Heart left ventricle (tissue), 16 donors: ENCODE measurements at regions not wholly inside any gene's neighbourhood (a gene's known extent, or its start where the extent isn't known, plus 50 kb on each side); places are given as distances from the start of the nearest gene placed in this dataset.

Source experiments
- ATAC-seq, 4 donors: fragments of 200-7000 bp; cut with Tn5 transposase; one replicate each; pipeline ENCODE4 v1.9.1; 2020 to 2022; ENCODE audit warnings: moderate library complexity in 4 of 4, mild to moderate bottlenecking in 3 of 4, moderate number of reproducible peaks in 1 of 4
- DNase-seq, 5 donors: peaks; one replicate each; pipeline ENCODE4 v3.0.0-alpha.2; 2020
- H3K27ac ChIP-seq, 12 donors: fragments of 200-600 bp; sonication (generic) in 4 of 12; one replicate each; pipeline versions ENCODE4 v1.5.0 to v1.8.0; 2016 to 2022; ENCODE audit warnings: mild to moderate bottlenecking in 2 of 12
- H3K27me3 ChIP-seq, 9 donors: fragments of 200-600 bp; sonication (generic) in 2 of 9; one replicate each; pipeline versions ENCODE4 v1.5.1 to v1.8.0; 2016 to 2022; ENCODE audit warnings: mild to moderate bottlenecking in 3 of 9
- H3K36me3 ChIP-seq, 9 donors: fragments of 200-600 bp; sonication (generic) in 2 of 9; one replicate each; pipeline versions ENCODE4 v1.5.0 to v1.8.0; 2018 to 2022; ENCODE audit warnings: mild to moderate bottlenecking in 2 of 9
- H3K4me1 ChIP-seq, 12 donors: fragments of 200-600 bp; sonication (generic) in 4 of 12; one replicate each; pipeline versions ENCODE4 v1.5.0 to v1.8.0; 2016 to 2022; ENCODE audit warnings: mild to moderate bottlenecking in 3 of 12
- H3K4me3 ChIP-seq, 12 donors: fragments of 200-600 bp; sonication (generic) in 4 of 12; one replicate each; pipeline versions ENCODE4 v1.5.0 to v1.8.0; 2017 to 2022; ENCODE audit warnings: mild to moderate bottlenecking in 9 of 12, moderate library complexity in 4 of 12
- H3K9me3 ChIP-seq, 12 donors: fragments of 200-600 bp; sonication (generic) in 4 of 12; one replicate each; pipeline versions ENCODE4 v1.5.0 to v1.8.0; 2016 to 2022; ENCODE audit warnings: mild to moderate bottlenecking in 1 of 12
- CTCF ChIP-seq, 12 donors: fragments of 200-600 bp; sonication (generic) in 4 of 12; IDR thresholded peaks; one replicate each; pipeline versions ENCODE4 v1.5.0 to v1.8.0; 2018 to 2022; ENCODE audit warnings: antibody characterized with exemption in 12 of 12, mild to moderate bottlenecking in 5 of 12
- POLR2A ChIP-seq, 2 donors: fragments of 450-650 bp; IDR thresholded peaks; one replicate each; pipeline ENCODE4 v1.6.1; 2017; ENCODE audit warnings: antibody characterized with exemption in 2 of 2, mild to moderate bottlenecking in 2 of 2, moderate library complexity in 2 of 2
- WGBS, 4 donors: extraction: QIAGEN DNeasy Blood & Tissue Kit in 2 of 4; methylation state at CpG; one replicate each; pipeline versions ENCODE4 v1.1.5 to v1.1.7; 2013 to 2018; 5-methylcytosine and 5-hydroxymethylcytosine counted together
- intact Hi-C, 10 donors: fragments of 100-400 bp; cut with DNase I; formaldehyde crosslinking; loops; one replicate each; pipeline versions ENCODE4 v1.11.1 to v1.14.2; 2022
- donor health status: ischemic (EF 13 %, LVEDD 7.1; RV severe dilation, severe dysfunction).
- donor health status: healthy with polysubstance abuse.
- donor health status: DM: no; HTN: yes; CAD: no.
- donor health status: DM: no; HTN: no; CAD: no.
- donor health status: ischemic (EF 25% LVEDD 6.9; RV normal size, moderate dysfunction).
- donor health status: ischemic (EF 25% LVEDD 5.7; RV mildly dilated, moderate dysfunction).
- donor health status: healthy.
- donor health status: DM: yes; HTN: yes; CAD: no.
- donor health status: ischemic (EF 35%, LVEDD 5.7; RV mildly dilated, moderate dysfunction).
- donor health status: nonischemic (EF 11% LVEDD 7.7; RV severe dilation, severe dysfunction).
- donor health status: DM: yes; HTN: yes; CAD: no.
- donor health status: PGD.
- donor health status: ischemic (EF 29% LVEDD 5.4; RV normal size, mild dysfunction).
- donor health status: nonischemic (EF 23%, LVEDD 6.1; RV moderate dilation, normal function).

- TF ChIP-seq CTCF (IDR thresholded peaks at IDR 0.05) (no peak), POLR2A (IDR thresholded peaks at IDR 0.05) (no peak)
Observed at GRCh38 chr6:146919017-146919416, 285.2 kb upstream of the STXBP5 start.

GRCh38 chr6:146923205-146923833 is 280.9 kb upstream of the STXBP5 start:
- no peak for ATAC-seq
- TF ChIP-seq POLR2A (IDR thresholded peaks at IDR 0.05) (no peak), CTCF (IDR thresholded peaks at IDR 0.05) (no peak)

More at GRCh38 chr6:146919017-146919416, 285.2 kb upstream of the STXBP5 start:
- Histone ChIP-seq H3K9me3 (peaks cover 0 to 8% (median 0%) of the 10 kb centered on the region in 12 donors), H3K36me3 (no peaks in the 10 kb centered on the region), H3K4me3 (no peak overlapping the region), H3K27me3 (no peaks in the 10 kb centered on the region), H3K27ac (no peak overlapping the region), H3K4me1 (peaks cover 0 to 24% (median 11%) of the 10 kb centered on the region in 12 donors)
- ATAC-seq (no peak), DNase-seq (no peak)
- intact Hi-C loops = loop anchor here in 2 of 10 donors (10.0 kb wide), 1 partner anchor 286 kb away; the partner anchor contains the start of gene STXBP5 (in 2 of the 2)
- WGBS, 4 donors = 92 to 98% (median 97%) methylated on average over 2 of the region's 2 CpGs

GRCh38 chr6:146925846-146926245 is 278.4 kb upstream of the STXBP5 start:
- Histone ChIP-seq H3K4me1 (no peaks in the 10 kb centered on the region), H3K36me3 (no peaks in the 10 kb centered on the region), H3K27me3 (no peaks in the 10 kb centered on the region), H3K4me3 (no peak overlapping the region), H3K27ac (no peak overlapping the region), H3K9me3 (peaks cover 0 to 10% (median 0%) of the 10 kb centered on the region in 12 donors)
- TF ChIP-seq POLR2A (IDR thresholded peaks at IDR 0.05) (no peak), CTCF (IDR thresholded peaks at IDR 0.05) (no peak)
- 92 to 98% (median 94%) methylated on average over 3 of the region's 3 CpGs for WGBS, 4 donors
- DNase-seq = no peak
- no peak for ATAC-seq
- intact Hi-C loops = no loop called here

More at GRCh38 chr6:146923205-146923833, 280.9 kb upstream of the STXBP5 start:
- Histone ChIP-seq H3K27me3 (no peaks in the 10 kb centered on the region), H3K4me3 (no peak overlapping the region), H3K9me3 (peaks cover 0 to 10% (median 0%) of the 10 kb centered on the region in 12 donors), H3K27ac (no peak overlapping the region), H3K4me1 (no peaks in the 10 kb centered on the region), H3K36me3 (no peaks in the 10 kb centered on the region)
- WGBS, 4 donors = 72 to 82% (median 81%) methylated on average over 2 of the region's 2 CpGs
- DNase-seq = no peak
- intact Hi-C loops = no loop called here

- no peak overlapping the region for H3K27ac ChIP-seq
- H3K27me3 ChIP-seq = no peaks in the 10 kb centered on the region
- H3K4me3 ChIP-seq = no peak overlapping the region
- intact Hi-C loops = no loop called here
- no peak for TF ChIP-seq CTCF (IDR thresholded peaks at IDR 0.05)
- TF ChIP-seq POLR2A (IDR thresholded peaks at IDR 0.05) = no peak
- H3K36me3 ChIP-seq = no peaks in the 10 kb centered on the region
- ATAC-seq = no peak
- DNase-seq = no peak
- WGBS, 4 donors = 88 to 93% (median 90%) methylated on average over 2 of the region's 2 CpGs
- H3K9me3 ChIP-seq = peaks cover 0 to 7% (median 0%) of the 10 kb centered on the region in 12 donors
- no peaks in the 10 kb centered on the region for H3K4me1 ChIP-seq
Observed at GRCh38 chr6:146928503-146928902, 275.7 kb upstream of the STXBP5 start.
